Thyroid gland (tissue), 4 donors: ENCODE measurements at regions not wholly inside any gene's neighbourhood (a gene's known extent, or its start where the extent isn't known, plus 50 kb on each side); places are given as distances from the start of the nearest gene placed in this dataset.

ENCODE experiments used
- CTCF ChIP-seq, 6 experiments: fragments of 200-600 bp in 3 of 6; fragments of 450-650 bp in 3 of 6; sonication (generic) in 3 of 6; IDR thresholded peaks; one replicate each; pipeline ENCODE4 v1.5.1; 2016 to 2019; ENCODE audit warnings: antibody characterized with exemption in 6 of 6, mild to moderate bottlenecking in 2 of 6, inconsistent platforms in 1 of 6, moderate library complexity in 1 of 6
- POLR2A ChIP-seq, 2 donors: fragments of 450-650 bp; IDR thresholded peaks; one replicate each; pipeline ENCODE4 v1.6.1; 2017; ENCODE audit warnings: antibody characterized with exemption in 2 of 2, mild to moderate bottlenecking in 2 of 2, moderate library complexity in 1 of 2

- TF ChIP-seq CTCF (IDR thresholded peaks at IDR 0.05): no peak
- TF ChIP-seq POLR2A (IDR thresholded peaks at IDR 0.05): no peak
Observed at GRCh38 chr11:112467721-112468120, 207.1 kb upstream of the PLET1 start.
